ENCODE measurements at regions not wholly inside any gene's neighbourhood (a gene's known extent, or its start where the extent isn't known, plus 50 kb on each side); places are given as distances from the start of the nearest gene placed in this dataset.

GRCh38 chr4:12446256-12446655 lies 1017.6 kb upstream of the HS3ST1 start:
- TF ChIP-seq SMC3 (IDR thresholded peaks at IDR 0.05; ENCODE audit: low read length) (no peak), ZEB1 (IDR thresholded peaks at IDR 0.05; ENCODE audit: insufficient replicate concordance, low read depth) (no peak), SIN3A (IDR thresholded peaks at IDR 0.05; ENCODE audit: borderline replicate concordance, low read depth, low read length) (no peak), RERE (CRISPR knock-in tag; IDR thresholded peaks at IDR 0.05; ENCODE audit: low read depth) (no peak), HMG20A (CRISPR knock-in tag; IDR thresholded peaks at IDR 0.05; ENCODE audit: borderline replicate concordance) (no peak), KDM5A (IDR thresholded peaks at IDR 0.05; ENCODE audit: borderline replicate concordance, low read length) (no peak), RAD21 (CRISPR knock-in tag; IDR thresholded peaks at IDR 0.05) (no peak), TFE3 (CRISPR knock-in tag; IDR thresholded peaks at IDR 0.05) (no peak), ZNF777 (CRISPR knock-in tag; IDR thresholded peaks at IDR 0.05) (no peak)
- TF ChIP-seq, protein P1, sequence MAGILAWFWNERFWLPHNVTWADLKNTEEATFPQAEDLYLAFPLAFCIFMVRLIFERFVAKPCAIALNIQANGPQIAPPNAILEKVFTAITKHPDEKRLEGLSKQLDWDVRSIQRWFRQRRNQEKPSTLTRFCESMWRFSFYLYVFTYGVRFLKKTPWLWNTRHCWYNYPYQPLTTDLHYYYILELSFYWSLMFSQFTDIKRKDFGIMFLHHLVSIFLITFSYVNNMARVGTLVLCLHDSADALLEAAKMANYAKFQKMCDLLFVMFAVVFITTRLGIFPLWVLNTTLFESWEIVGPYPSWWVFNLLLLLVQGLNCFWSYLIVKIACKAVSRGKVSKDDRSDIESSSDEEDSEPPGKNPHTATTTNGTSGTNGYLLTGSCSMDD (CRISPR knock-in tag; IDR thresholded peaks at IDR 0.05), result no peak
- TF ChIP-seq, protein P2, sequence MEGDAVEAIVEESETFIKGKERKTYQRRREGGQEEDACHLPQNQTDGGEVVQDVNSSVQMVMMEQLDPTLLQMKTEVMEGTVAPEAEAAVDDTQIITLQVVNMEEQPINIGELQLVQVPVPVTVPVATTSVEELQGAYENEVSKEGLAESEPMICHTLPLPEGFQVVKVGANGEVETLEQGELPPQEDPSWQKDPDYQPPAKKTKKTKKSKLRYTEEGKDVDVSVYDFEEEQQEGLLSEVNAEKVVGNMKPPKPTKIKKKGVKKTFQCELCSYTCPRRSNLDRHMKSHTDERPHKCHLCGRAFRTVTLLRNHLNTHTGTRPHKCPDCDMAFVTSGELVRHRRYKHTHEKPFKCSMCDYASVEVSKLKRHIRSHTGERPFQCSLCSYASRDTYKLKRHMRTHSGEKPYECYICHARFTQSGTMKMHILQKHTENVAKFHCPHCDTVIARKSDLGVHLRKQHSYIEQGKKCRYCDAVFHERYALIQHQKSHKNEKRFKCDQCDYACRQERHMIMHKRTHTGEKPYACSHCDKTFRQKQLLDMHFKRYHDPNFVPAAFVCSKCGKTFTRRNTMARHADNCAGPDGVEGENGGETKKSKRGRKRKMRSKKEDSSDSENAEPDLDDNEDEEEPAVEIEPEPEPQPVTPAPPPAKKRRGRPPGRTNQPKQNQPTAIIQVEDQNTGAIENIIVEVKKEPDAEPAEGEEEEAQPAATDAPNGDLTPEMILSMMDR (CRISPR knock-in tag; IDR thresholded peaks at IDR 0.05), result no peak
- TF ChIP-seq, protein P3, sequence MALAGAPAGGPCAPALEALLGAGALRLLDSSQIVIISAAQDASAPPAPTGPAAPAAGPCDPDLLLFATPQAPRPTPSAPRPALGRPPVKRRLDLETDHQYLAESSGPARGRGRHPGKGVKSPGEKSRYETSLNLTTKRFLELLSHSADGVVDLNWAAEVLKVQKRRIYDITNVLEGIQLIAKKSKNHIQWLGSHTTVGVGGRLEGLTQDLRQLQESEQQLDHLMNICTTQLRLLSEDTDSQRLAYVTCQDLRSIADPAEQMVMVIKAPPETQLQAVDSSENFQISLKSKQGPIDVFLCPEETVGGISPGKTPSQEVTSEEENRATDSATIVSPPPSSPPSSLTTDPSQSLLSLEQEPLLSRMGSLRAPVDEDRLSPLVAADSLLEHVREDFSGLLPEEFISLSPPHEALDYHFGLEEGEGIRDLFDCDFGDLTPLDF (CRISPR knock-in tag; IDR thresholded peaks at IDR 0.05), result no peak

All from HepG2 (cell line).